HG02884 (cell line): ENCODE measurements at regions not wholly inside any gene's neighbourhood (a gene's known extent, or its start where the extent isn't known, plus 50 kb on each side); places are given as distances from the start of the nearest gene placed in this dataset.
"Not testable (repeated sequence)": the region's sequence is repeated elsewhere in the genome, so short reads cannot be mapped to it uniquely, and the experiment has no call there.

Source experiments
- ATAC-seq: cut with Tn5 transposase; IDR thresholded peaks from one replicate; pipeline ENCODE4 v1.9.1; 2021; ENCODE audit warnings: mild to moderate bottlenecking, moderate library complexity; ENCODE audit not compliant: unreplicated experiment

DNA sequence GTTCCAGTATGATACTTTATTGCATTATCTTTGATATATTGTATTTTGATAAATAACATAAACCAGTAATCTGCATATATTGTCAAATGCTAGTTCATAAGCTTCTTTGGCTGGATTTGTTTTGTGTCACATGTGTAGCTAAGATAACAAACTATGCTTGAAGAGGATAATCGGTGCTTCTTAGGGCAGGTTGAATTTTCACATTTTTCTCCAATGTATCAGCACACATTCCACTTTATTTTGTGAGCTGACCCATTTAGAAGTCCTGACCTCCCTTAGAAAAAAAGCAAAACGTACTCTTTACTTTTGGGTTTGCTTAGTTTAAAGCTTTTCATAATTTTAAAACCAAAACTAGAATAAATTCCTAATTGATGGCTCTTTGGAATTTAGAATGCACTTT is 277.7 kb upstream of the DDHD1 start:
- no peak for ATAC-seq

GRCh38 chr14:53412819-53413675 is 259.9 kb upstream of the DDHD1 start:
- no peak for ATAC-seq

- ATAC-seq, result no peak
These were observed 258.0 kb upstream of the DDHD1 start for GRCh38 chr14:53411125-53411524.

GRCh38 chr14:53409969-53410368 is 256.8 kb upstream of the DDHD1 start:
- ATAC-seq, result no peak

DNA sequence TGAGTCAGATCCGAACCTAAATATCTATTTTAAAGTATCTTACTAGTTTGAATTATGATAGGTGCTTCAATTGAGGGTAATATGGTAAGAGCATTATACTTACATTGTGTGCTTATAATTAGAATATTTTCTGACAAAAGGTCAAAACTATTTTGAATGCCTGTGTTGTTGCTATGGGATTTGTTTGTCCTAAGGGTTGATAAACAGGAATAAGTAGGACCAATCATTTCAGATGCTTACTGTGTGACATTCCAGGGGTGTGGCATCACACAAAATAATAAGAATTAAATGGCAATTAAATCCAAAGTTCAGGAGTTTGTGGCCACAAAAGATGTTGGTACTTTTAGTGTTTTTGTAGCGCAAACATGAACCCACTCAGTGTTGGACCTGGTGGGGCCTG is 256.2 kb upstream of the DDHD1 start:
- no peak for ATAC-seq

DNA sequence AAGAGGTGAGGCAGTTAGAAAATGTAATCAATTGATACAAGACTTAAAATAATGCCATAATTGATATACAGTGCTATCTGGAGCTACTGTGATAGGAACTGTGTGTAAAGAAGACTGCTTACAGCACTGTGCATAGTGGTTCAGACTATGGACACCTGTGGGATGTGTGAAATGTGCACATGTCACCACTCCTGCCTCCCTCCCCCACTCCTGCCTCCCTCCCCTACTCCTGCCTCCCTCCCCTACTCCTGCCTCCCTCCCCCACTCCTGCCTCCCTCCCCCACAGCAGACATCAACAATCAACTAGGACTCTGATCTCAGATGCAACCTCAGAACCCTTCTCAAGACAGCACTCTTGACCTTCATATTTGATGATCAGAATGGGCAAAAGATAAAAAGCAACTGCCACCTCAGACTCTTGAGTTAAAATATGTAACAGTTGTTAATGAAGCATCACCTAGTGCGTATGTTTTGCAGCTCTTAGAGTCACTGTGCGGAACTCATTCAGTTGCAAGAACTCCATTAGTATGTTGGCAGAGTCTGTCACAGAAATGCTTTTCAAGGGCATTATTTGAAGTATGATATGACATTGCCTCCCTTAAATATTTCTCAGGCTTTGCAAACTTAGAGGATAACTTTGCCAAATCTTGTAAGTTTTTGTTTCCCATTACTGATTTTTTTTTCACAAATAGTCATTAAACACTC is 255.2 kb upstream of the DDHD1 start:
- ATAC-seq, result no peak

DNA sequence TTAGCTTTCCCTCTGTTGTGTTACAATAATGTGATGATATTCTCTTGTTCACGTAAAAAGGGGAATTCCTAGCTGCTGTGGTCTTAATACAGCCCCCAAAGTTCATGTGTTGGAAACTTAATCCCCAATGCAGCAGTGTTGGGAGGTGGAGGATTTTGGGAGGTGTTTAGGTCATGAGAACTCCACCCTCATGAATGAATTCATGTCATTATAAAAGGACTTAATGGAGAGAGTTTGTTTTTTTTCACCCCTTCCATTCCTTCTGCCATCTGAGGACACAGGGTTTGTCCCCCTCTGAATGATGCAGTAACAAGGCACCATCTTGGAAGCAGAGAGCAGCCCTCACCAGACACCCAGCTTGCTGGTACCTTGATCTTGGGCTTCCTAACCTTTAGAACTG is 253.4 kb upstream of the DDHD1 start:
- ATAC-seq, result no peak

GRCh38 chr14:53401646-53402045 is 248.5 kb upstream of the DDHD1 start:
- no peak for ATAC-seq

DNA sequence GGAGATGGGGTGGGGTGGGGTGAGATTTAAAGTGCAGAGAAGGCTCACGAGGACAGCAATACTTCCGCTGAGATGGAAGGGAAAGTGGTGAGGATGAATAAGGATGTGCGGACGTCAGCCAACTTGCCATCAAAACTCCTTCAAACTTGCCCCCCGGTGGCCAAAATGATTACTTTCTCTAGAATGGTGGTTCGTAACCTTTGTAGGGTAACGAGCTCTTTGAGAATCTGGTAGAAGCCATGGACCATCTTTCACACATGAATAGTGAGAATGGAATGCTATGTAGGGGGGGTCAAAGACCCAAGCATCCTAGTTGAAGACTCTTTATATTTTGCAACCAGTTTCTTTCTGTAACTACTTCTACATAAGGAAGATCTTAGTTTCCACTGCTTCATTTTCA is 245.9 kb upstream of the DDHD1 start:
- ATAC-seq, result no peak

DNA sequence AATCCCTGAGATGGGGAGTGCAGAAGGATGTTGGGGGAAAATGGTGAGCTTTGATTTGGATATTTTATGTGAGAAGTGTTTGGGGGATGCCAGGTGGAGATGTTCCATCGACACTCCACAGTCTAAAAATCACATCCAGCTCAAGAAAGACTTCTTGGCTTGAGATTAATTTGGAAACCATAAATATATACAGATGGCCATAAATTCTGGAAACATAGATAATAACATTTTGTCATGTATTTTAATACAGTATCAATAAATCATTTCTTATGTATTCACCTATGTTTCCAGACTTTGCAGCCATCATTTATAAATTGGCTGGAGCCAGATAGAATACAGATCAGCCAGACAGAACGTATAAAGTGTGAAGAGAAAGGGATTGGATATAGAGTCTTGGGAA is 245.5 kb upstream of the DDHD1 start:
- ATAC-seq, result no peak

- not testable (repeated sequence) for ATAC-seq
These were observed 242.1 kb upstream of the DDHD1 start for GRCh38 chr14:53395267-53395666.

DNA sequence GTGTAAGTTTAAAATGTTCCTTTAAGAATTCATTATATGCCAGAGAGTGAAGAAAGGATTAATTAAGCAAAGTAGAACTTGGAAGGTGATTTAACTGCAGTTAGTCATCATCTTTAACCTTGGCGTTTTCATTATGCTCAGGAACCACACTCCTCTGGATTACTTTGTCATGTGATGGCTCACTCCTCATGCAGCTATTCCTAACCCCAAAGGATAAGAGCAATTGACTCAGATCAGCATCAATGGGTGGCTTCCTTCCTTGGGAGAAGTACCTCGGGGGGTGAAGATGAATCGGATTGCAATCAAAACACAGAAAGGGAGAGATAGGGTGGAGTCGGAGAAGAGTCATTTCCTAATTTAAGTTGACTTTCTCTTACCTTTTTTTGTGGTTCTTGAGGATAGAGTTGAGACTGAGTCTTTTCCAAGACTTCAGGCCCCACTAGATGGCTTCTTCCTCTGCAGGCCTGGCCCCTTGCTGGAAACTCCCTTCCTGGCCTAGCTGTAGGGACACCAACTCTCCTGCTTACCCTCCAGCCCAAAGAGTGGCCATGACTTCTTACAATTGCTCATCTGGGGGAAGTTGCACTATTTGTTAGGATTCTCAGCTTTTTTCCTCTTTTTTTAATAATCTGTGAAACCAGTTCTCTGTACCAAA is 238.6 kb upstream of the DDHD1 start:
- no peak for ATAC-seq

DNA sequence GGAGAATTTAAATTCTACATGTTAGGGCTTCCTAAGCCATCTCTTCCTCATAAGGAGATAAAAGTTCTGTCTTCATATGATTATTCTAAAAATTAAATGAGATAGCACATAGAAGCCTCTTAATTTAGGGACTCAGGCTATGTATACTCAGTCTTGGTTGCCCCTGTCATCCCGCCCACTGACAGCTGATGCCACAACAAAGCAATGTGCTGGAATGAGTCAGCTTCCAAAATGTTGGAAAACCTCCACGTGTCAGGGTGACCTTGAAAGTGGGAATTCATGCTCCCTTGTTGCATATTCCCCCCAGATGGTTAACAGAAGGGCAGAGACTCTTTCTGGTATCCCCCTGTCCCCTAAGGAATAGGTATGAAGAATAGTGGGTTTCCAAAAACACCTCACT is 238.0 kb upstream of the DDHD1 start:
- no peak for ATAC-seq

- no peak for ATAC-seq
These were observed 236.9 kb upstream of the DDHD1 start for GRCh38 chr14:53390008-53390407.

GRCh38 chr14:53389202-53389601 is 236.1 kb upstream of the DDHD1 start:
- no peak for ATAC-seq

GRCh38 chr14:53386362-53386761 is 233.2 kb upstream of the DDHD1 start:
- no peak for ATAC-seq

- ATAC-seq, result no peak
These were observed 231.4 kb upstream of the DDHD1 start for GRCh38 chr14:53384536-53384935.

- ATAC-seq, result no peak
These were observed 230.9 kb upstream of the DDHD1 start for GRCh38 chr14:53384073-53384472.

DNA sequence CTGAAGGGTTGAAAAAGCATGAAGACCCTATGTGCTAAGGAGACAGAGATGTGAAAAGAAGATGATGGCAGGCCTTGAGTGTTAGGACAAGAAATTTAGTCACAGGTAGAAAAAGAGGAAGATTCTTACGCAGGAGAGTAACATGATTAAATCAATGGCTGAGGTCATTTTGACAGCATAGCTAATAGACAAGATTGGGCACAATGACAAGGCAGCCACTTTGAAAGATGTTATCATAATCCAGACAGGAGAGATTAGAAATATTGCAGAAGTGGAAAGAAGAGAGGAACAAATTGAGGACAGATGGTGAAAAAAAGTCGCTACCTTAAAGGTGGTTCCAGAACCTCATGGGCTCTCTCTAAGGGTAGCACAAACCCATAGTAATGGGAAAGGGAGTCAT is 228.8 kb upstream of the DDHD1 start:
- no peak for ATAC-seq

- ATAC-seq, result peak; percentile 33
These were observed 227.7 kb upstream of the DDHD1 start for GRCh38 chr14:53380867-53381225.

DNA sequence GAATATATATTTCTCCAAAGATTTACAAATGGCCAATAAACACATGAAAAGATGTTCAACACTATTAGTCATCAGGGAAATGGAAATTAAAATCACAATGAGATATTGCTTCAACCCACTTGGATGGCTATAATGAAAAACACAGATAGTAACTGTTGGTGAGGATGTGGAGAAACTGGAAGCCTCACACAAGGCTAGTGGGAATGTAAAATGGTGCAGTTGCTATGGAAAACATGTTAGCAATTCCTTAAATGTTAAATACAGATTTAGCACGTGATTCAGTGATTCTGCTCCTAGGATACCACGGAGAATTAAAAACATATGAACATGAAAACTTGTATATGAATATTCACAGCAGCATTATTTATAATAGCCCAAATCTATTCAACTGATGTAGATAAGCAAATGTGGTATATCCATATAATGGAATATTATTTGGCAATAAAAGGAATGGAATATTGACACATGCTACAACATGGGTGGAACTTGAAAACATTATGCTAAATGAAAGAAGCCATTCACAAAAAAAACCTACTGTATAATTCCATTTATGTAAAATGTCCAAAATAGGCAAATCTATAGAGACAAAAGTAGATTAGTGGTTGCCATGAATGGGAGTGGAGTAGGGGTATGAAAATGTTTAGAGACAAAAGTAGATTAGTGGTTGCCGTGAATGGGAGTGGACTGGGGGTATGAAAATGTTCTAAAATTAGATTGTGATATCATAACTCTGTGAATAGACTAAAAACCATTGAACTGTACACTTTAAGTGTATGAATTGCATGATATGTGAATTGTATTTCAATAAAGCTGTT is 227.1 kb upstream of the DDHD1 start:
- peak; percentile 37 for ATAC-seq
